GM21737 (cell line): ENCODE measurements at regions not wholly inside any gene's neighbourhood (a gene's known extent, or its start where the extent isn't known, plus 50 kb on each side); places are given as distances from the start of the nearest gene placed in this dataset.

Experiments used
- ATAC-seq: cut with Tn5 transposase; IDR thresholded peaks from one replicate; pipeline ENCODE4 v1.9.1; 2021; ENCODE audit warnings: mild to moderate bottlenecking, moderate library complexity; ENCODE audit not compliant: unreplicated experiment

DNA sequence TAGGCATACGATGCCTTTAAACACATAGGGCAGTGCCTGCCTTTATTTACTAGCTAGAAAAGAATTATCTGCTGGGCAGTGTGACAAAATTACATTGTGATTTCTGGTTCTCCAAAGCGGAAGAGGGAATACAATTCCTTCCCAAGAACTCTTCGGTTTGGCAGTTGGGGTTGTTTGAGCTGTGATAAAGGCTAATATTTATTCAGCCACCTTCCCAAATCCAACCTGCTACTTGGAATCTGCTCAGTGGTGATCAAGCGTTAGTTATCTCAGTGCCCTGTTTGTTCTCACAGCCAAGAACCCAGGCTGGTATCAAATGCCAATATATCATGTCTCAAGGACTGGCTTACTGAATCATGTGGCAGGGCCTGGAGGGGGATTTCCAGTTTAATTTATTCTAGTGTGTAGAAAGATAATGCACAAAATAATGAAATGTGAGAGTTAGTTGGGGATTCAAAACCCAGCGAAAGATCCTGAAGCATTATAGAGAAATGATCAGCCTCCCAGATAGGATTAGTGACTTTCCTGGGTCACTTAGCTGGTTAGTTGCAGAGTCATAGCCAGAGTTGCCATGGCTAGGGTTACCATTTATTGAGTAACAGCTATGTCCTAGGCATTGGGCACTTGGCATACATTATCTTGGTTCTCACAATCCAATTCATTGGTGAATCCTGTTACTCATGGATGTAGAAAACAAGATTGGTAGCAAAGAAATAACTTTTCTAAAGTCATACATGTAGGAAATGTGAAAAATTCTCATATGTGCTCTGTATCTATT lies 457.0 kb upstream of the KLF4 start:
- no peak for ATAC-seq

GRCh38 chr9:107945961-107946360 lies 456.4 kb upstream of the KLF4 start:
- no peak for ATAC-seq

DNA sequence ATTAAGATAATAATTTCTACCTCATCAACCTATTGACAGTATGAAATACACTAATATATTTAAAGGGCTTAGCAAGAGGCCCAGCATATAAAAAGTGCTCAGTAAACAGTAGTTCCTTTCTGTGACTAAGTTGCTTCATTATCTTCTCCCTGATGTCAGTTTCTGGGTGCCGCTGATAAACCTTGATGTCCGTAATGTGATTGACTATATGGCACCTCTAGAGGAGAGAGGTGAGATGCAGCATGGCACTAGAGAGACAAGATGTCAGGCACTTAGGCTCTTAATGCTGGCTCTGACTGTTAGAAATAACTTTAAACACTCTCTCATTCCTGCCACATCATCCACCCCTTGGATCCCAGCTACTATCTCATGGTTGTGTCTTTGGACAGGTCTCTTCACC lies 455.9 kb upstream of the KLF4 start:
- ATAC-seq: no peak

DNA sequence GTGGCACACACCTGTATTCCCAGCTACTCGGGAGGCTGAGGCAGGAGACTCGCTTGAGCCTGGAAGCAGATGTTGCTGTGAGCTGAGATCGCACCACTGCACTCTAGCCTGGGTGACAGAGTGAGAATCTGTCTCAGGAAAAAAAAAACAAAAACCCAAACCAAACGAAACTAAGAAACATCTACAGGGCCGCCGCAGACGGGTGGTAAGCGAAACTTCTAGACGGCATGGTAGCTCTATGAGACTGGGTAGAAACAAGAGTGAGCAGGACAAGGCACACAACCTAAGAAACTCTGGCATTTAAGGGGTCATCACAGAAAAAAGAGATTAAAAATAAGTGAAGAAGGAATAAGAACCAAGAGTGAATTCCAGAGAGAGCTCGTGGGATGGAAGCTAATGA lies 454.8 kb upstream of the KLF4 start:
- ATAC-seq: no peak

DNA sequence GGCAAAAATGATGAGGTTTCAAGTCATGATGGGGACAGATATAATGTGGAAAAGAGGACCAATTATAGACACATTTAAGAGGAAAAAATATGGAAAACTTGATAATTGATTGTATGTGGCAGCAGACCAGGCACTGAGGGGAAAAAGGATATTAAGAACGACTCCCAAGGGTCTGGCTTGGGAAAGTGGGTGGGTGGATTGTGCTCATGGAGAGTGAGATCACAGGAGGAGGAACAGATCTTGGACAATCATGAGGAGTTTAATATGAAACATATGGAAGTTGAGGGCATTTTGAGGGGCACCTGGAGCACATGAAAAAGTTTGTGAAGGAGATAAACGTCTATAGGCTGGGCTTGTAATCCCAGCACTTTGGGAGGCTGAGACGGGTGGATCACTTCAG lies 454.3 kb upstream of the KLF4 start:
- ATAC-seq: no peak

GRCh38 chr9:107942856-107943255 lies 453.3 kb upstream of the KLF4 start:
- ATAC-seq: no peak

- no peak for ATAC-seq
Measured at GRCh38 chr9:107942291-107942690, 452.7 kb upstream of the KLF4 start.

DNA sequence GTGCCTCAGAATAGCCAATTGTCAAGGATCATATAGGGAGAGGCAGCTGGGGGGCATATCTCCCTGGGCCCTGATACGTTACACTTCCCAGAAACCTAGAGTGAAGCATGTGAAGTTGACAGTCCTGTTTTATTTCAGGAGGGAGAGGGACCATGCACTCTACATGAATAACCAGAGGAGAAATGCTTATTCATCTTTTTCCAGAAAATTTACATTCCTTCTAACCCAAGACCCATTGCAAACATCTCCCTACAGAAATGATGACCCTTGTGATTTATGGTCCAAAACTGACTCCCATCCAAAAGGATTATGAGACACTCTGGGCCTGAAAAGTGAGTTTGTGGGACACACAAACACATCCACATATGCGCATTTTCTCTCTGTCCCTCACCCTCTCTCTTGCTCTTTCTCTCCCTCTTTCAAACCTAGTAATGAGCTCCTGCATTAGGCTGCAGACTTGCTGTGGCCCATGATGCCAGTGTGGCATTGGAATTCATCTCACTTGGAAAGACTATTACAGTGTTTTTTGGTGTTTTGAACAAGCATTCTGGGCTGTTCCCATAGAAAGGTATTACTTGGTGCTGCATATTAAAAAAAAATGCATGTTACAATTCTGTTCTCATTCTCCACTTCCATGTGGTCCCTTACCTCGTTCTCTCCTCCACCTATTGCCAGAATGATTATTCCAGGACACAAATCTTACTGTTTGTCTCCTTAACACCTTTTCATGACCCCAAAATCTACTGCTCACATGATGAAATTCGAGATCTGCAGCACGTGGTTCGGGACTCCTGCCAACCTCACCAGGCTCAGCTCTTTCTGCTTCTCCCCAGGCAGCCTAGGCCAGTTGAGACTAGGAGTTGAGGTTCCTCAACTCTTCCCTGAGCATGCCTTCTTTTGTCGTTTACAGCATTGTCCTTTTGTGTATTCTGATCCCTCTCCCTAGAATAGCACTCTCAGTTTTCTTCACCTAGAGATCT lies 451.3 kb upstream of the KLF4 start:
- no peak for ATAC-seq

- no peak for ATAC-seq
Measured at GRCh38 chr9:107938801-107939386, 449.3 kb upstream of the KLF4 start.

DNA sequence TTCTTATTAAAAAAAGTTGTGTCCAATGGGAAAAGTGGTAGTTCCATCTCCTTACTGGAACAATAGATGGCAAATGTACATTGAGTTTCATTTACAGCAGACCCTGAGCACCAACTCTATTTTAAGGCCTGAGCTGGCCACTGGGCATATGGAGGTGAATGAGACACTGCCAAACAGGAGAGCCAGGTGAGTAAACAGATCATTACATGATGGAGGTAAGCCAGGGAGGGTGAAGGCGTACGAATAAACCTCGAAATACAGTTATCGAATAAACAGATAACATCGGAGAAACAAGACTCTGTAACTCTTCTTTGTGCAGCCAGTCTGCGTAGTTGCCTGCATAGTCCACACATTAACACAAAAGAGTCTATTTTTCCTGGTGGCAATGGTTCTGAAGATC lies 446.4 kb upstream of the KLF4 start:
- ATAC-seq: no peak

- ATAC-seq: no peak
Measured at GRCh38 chr9:107933516-107933915, 443.9 kb upstream of the KLF4 start.

- no peak for ATAC-seq
Measured at GRCh38 chr9:107933097-107933496, 443.5 kb upstream of the KLF4 start.

DNA sequence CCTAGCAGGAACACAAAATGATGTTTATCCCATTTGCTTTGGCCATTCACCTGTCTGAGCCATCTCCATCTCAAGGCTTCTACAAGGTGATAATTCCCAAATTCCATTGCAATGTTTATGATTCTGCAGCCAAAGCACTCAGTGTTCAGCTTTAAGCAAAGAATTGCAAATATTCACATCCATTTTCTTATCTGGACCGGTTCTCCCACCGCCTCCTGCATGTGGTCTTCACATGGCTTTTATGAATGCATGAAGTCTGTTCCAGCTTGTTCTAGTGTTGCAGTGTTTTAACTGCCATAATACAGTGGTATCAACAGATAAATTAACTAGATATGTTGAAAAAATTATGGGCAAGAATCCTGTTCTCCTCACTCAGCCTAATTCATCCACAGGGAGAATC lies 443.0 kb upstream of the KLF4 start:
- no peak for ATAC-seq

- no peak for ATAC-seq
Measured at GRCh38 chr9:107932046-107932445, 442.5 kb upstream of the KLF4 start.

- no peak for ATAC-seq
Measured at GRCh38 chr9:107931071-107931715, 441.6 kb upstream of the KLF4 start.

DNA sequence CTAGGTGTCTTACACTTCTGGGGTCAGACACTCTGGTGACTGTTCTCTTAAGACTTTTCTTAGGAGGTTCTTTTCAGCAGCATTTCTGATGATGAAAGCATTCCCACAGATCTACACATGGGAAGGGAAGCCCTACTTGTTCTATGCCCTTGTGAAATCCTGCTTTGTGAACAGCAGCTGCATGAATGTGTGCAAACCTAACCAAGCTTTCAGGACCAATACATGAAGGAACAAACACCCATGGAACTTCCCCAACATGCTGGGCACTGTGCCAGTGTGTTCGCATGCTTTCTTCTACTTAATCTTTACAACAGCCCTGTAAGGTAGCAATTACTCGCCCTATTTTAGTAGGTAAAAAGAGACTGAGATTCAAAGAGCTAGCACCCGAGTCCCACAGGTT lies 439.9 kb upstream of the KLF4 start:
- ATAC-seq: no peak

GRCh38 chr9:107928701-107929371 lies 439.3 kb upstream of the KLF4 start:
- no peak for ATAC-seq

DNA sequence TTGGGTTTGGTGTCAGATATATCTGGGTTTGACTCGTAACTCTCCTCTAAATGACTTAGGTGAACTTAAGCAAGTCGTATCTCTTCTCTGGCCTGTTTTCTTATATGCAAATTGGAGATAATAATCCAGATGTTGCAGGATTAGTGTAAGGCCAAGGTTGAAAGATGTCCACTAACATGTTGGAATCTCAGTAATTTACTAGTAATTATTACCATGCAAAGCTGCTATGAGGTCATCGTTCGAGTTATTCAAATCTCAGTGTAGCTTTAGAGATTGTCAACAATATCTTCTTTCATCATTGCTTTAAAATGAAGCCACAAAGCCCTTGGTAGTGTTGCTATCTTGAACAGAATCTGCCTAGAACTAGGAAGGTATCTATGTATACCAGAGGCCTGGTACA lies 437.7 kb upstream of the KLF4 start:
- no peak for ATAC-seq

DNA sequence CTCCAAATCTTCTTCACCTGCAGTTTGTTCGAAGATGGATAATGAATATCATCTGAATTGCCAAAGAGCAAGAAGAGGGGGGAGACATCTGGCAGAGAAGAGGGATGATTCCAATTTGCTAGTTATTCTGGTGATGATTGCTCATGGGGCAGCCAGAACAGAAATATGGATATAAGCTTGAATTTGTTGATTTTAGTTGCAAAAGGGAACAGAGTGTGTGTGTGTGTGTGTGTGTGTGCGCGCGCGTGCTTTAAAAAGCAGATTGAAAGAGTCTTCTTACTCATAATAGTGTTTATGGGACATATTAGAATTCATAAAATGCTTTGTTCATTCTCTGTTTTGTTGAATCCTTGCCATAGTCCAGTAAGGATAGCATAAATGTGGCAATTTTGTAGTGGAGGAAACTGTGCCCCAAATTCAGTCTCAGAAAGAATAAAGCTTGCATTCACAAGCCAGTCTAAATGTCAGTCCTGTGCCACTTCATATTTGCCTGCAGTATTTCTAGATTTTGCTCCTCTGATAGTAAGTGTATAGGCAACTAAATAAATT lies 436.3 kb upstream of the KLF4 start:
- ATAC-seq: no peak

- ATAC-seq: no peak
Measured at GRCh38 chr9:107922260-107922659, 432.7 kb upstream of the KLF4 start.
